Endodermal cell (in vitro differentiated cells): ENCODE measurements at regions not wholly inside any gene's neighbourhood (a gene's known extent, or its start where the extent isn't known, plus 50 kb on each side); places are given as distances from the start of the nearest gene placed in this dataset.

Experiments
- DNase-seq: peaks from one replicate; pipeline ENCODE4 v3.0.0-alpha.2; 2017
- H3K27ac ChIP-seq: 2 replicates; pipeline ENCODE4 v1.5.1; 2013; ENCODE audit warnings: mild to moderate bottlenecking, low read depth, low read length, moderate library complexity
- H3K27me3 ChIP-seq: 2 replicates; pipeline ENCODE4 v1.6.1; 2013; ENCODE audit warnings: mild to moderate bottlenecking, low read length, moderate library complexity; ENCODE audit not compliant: insufficient read depth, control insufficient read depth, poor library complexity, severe bottlenecking
- H3K36me3 ChIP-seq: 2 replicates; pipeline ENCODE4 v1.7.0; 2013; ENCODE audit warnings: mild to moderate bottlenecking, low read length, moderate library complexity; ENCODE audit not compliant: control insufficient read depth, insufficient read depth
- H3K4me1 ChIP-seq: one replicate; pipeline ENCODE4 v1.7.0; 2013; ENCODE audit warnings: low read length; ENCODE audit not compliant: control insufficient read depth, insufficient read depth
- H3K4me3 ChIP-seq: 2 replicates; pipeline ENCODE4 v1.5.1; 2013; ENCODE audit warnings: mild to moderate bottlenecking, low read length, moderate library complexity
- H3K9ac ChIP-seq: 2 replicates; pipeline ENCODE4 v1.6.1; 2013; ENCODE audit warnings: mild to moderate bottlenecking, low read length, moderate library complexity; ENCODE audit not compliant: poor library complexity, severe bottlenecking; ENCODE audit errors: extremely low read depth
- H3K9me3 ChIP-seq: 2 replicates; pipeline ENCODE4 v1.6.1; 2013; ENCODE audit warnings: mild to moderate bottlenecking, low read length, moderate library complexity; ENCODE audit not compliant: control insufficient read depth
- H3K27ac Mint-ChIP-seq: 2 replicates; pipeline ENCODE4 v1.8.0; 2020; ENCODE audit warnings: mixed read lengths
- H3K27me3 Mint-ChIP-seq: 2 replicates; pipeline ENCODE4 v1.8.0; 2021; ENCODE audit warnings: mild to moderate bottlenecking, mixed read lengths; ENCODE audit not compliant: insufficient read depth
- H3K36me3 Mint-ChIP-seq: 2 replicates; pipeline ENCODE4 v1.8.0; 2020; ENCODE audit warnings: low read depth, mixed read lengths
- H3K4me1 Mint-ChIP-seq: 2 replicates; pipeline ENCODE4 v1.8.0; 2020; ENCODE audit warnings: mixed read lengths
- H3K4me3 Mint-ChIP-seq: 2 replicates; pipeline ENCODE4 v1.8.0; 2020; ENCODE audit warnings: mild to moderate bottlenecking, moderate library complexity, mixed read lengths
- H3K9me3 Mint-ChIP-seq: 2 replicates; pipeline ENCODE4 v1.8.0; 2020; ENCODE audit warnings: mild to moderate bottlenecking, mixed read lengths
- CTCF ChIP-seq: fragments of 200-600 bp; sonication (generic); conservative IDR thresholded peaks from 2 replicates; pipeline ENCODE4 v1.5.0; 2021; ENCODE audit warnings: antibody characterized with exemption, mild to moderate bottlenecking
- WGBS, 2 experiments: methylation state at CpG; one replicate each; pipeline versions ENCODE4 v1.1.5 to v1.1.7; 2013; ENCODE audit warnings: missing lambda C conversion rate in 2 of 2, mixed read lengths in 1 of 2; ENCODE audit not compliant: insufficient coverage in 1 of 2, insufficient read length in 1 of 2; 5-methylcytosine and 5-hydroxymethylcytosine counted together

- Histone ChIP-seq H3K4me3 (no peak overlapping the region), H3K4me1 (no peaks in the 10 kb centered on the region), H3K9ac (no peak overlapping the region), H3K27me3 (no peaks in the 10 kb centered on the region), H3K27ac (no peak overlapping the region), H3K9me3 (no peaks in the 10 kb centered on the region), H3K36me3 (no peaks in the 10 kb centered on the region)
- no peak overlapping the region for H3K27ac Mint-ChIP-seq
- 93 to 97% methylated on average over 7 of the region's 7 CpGs for WGBS, 2 experiments
- peaks cover 13% of the 10 kb centered on the region for H3K9me3 Mint-ChIP-seq
- H3K27me3 Mint-ChIP-seq: peaks cover 3% of the 10 kb centered on the region
- H3K4me1 Mint-ChIP-seq: no peaks in the 10 kb centered on the region
- DNase-seq: no peak
- no peaks in the 10 kb centered on the region for H3K36me3 Mint-ChIP-seq
- H3K4me3 Mint-ChIP-seq: no peak overlapping the region
- no peak for TF ChIP-seq CTCF
These were observed 426.0 kb downstream of the TYW1 start for GRCh38 chr7:67422601-67423000.

GRCh38 chr7:67423065-67423464 is 426.4 kb downstream of the TYW1 start:
- H3K27me3 Mint-ChIP-seq: peaks cover 3% of the 10 kb centered on the region
- DNase-seq: no peak
- H3K9ac ChIP-seq: no peak overlapping the region
- H3K36me3 Mint-ChIP-seq: no peaks in the 10 kb centered on the region
- H3K36me3 ChIP-seq: no peaks in the 10 kb centered on the region
- H3K9me3 Mint-ChIP-seq: peaks cover 13% of the 10 kb centered on the region
- H3K4me1 ChIP-seq: no peaks in the 10 kb centered on the region
- H3K27me3 ChIP-seq: no peaks in the 10 kb centered on the region
- H3K4me1 Mint-ChIP-seq: no peaks in the 10 kb centered on the region
- H3K4me3 Mint-ChIP-seq: no peak overlapping the region
- H3K4me3 ChIP-seq: no peak overlapping the region
- H3K27ac Mint-ChIP-seq: no peak overlapping the region
- WGBS, 2 experiments: 83% methylated on average over 8 of the region's 9 CpGs
- no peaks in the 10 kb centered on the region for H3K9me3 ChIP-seq
- H3K27ac ChIP-seq: no peak overlapping the region
- no peak for TF ChIP-seq CTCF

GRCh38 chr7:67426654-67427053 is 430.0 kb downstream of the TYW1 start:
- Histone ChIP-seq H3K4me1 (no peaks in the 10 kb centered on the region), H3K9ac (no peak overlapping the region), H3K9me3 (no peaks in the 10 kb centered on the region), H3K4me3 (no peak overlapping the region), H3K36me3 (no peaks in the 10 kb centered on the region), H3K27me3 (no peaks in the 10 kb centered on the region), H3K27ac (no peak overlapping the region)
- WGBS, 2 experiments: 81% methylated on average over 3 of the region's 3 CpGs; no CpG with 5 or more reads in 1 of the 2 experiments
- no peak for TF ChIP-seq CTCF
- peaks cover 19% of the 10 kb centered on the region for H3K9me3 Mint-ChIP-seq
- no peak overlapping the region for H3K27ac Mint-ChIP-seq
- no peak overlapping the region for H3K4me3 Mint-ChIP-seq
- H3K4me1 Mint-ChIP-seq: no peaks in the 10 kb centered on the region
- H3K27me3 Mint-ChIP-seq: peaks cover 3% of the 10 kb centered on the region
- no peaks in the 10 kb centered on the region for H3K36me3 Mint-ChIP-seq
- DNase-seq: no peak
